SU-DHL-6 (cell line): ENCODE measurements at regions not wholly inside any gene's neighbourhood (a gene's known extent, or its start where the extent isn't known, plus 50 kb on each side); places are given as distances from the start of the nearest gene placed in this dataset.

Experiments used
- EZH2phosphoT487 ChIP-seq: fragments of 200-600 bp; sonication (generic), shearing (Covaris generic); conservative IDR thresholded peaks from 2 replicates; pipeline ENCODE4 v1.6.1; 2018; ENCODE audit warnings: mild to moderate bottlenecking, antibody characterized with exemption, low read length, moderate library complexity, mixed read lengths
- TF ChIP-seq, protein P1 (sequence below): fragments of 200-600 bp; sonication (generic); IDR thresholded peaks from one replicate; pipeline ENCODE4 v1.5.1; 2017; ENCODE audit warnings: antibody characterized with exemption, mild to moderate bottlenecking, low read length, moderate library complexity; ENCODE audit not compliant: insufficient read depth, poor library complexity, severe bottlenecking

DNA sequence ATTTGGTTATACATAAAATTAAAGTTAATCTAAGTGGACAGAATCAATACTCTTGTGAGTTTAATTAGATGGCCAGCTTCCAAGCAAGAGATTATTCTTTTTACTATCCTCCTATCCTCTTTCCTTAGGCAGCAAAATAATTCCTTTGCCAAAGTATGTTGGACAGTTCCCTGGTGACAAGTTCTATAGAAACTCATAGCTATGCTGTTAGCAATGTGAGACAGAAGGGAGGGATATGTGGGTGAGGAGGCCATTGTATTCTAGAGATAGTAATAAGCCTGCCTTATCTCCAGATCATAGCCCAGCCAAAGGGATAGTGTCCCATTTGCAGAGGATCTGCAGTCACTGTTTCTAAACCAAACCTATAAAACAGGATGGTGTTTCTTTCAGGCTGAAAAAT, 181.6 kb upstream of the HDAC9 start:
- TF ChIP-seq, protein P1, sequence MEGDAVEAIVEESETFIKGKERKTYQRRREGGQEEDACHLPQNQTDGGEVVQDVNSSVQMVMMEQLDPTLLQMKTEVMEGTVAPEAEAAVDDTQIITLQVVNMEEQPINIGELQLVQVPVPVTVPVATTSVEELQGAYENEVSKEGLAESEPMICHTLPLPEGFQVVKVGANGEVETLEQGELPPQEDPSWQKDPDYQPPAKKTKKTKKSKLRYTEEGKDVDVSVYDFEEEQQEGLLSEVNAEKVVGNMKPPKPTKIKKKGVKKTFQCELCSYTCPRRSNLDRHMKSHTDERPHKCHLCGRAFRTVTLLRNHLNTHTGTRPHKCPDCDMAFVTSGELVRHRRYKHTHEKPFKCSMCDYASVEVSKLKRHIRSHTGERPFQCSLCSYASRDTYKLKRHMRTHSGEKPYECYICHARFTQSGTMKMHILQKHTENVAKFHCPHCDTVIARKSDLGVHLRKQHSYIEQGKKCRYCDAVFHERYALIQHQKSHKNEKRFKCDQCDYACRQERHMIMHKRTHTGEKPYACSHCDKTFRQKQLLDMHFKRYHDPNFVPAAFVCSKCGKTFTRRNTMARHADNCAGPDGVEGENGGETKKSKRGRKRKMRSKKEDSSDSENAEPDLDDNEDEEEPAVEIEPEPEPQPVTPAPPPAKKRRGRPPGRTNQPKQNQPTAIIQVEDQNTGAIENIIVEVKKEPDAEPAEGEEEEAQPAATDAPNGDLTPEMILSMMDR: no peak
- TF ChIP-seq EZH2phosphoT487: no peak
